ENCODE measurements at regions not wholly inside any gene's neighbourhood (a gene's known extent, or its start where the extent isn't known, plus 50 kb on each side); places are given as distances from the start of the nearest gene placed in this dataset.

GRCh38 chr14:89621009-89621421 is 204.0 kb upstream of the FOXN3 start:
- TF ChIP-seq EP300 (IDR thresholded peaks at IDR 0.05; ENCODE audit: borderline replicate concordance in 1 of 2, control insufficient read depth in 1 of 2, low read depth in 2 of 2, low read length in 2 of 2) (no peak), YY1 (IDR thresholded peaks at IDR 0.05; ENCODE audit: low read depth, low read length) (no peak), CTCF (IDR thresholded peaks at IDR 0.05 in 2 of 3, conservative IDR thresholded peaks at IDR 0.05 in 1 of 3; ENCODE audit: control insufficient read depth in 2 of 3, extremely low read depth in 1 of 3, insufficient read depth in 1 of 3, low read depth in 3 of 3, low read length in 3 of 3) (no peak), RAD21 (IDR thresholded peaks at IDR 0.05; ENCODE audit: insufficient read depth, low read depth, low read length) (no peak), POLR2AphosphoS5 (IDR thresholded peaks at IDR 0.05; ENCODE audit: low read length) (no peak), E2F4 (IDR thresholded peaks at IDR 0.05; ENCODE audit: low read depth, low read length) (no peak), ZNF24 (IDR thresholded peaks at IDR 0.05) (no peak), IKZF1 (conservative IDR thresholded peaks at IDR 0.05) (no peak)

Measured in GM12878 (cell line).